HCT116 (cell line): ENCODE measurements at regions not wholly inside any gene's neighbourhood (a gene's known extent, or its start where the extent isn't known, plus 50 kb on each side); places are given as distances from the start of the nearest gene placed in this dataset.

Experiments used
- ATAC-seq: fragments of 200-7000 bp; cut with Tn5 transposase; 2 replicates; pipeline ENCODE4 v1.9.1; 2020; ENCODE audit warnings: mild to moderate bottlenecking, moderate library complexity
- BruUV-seq: library from RNA; stranded (reverse); fragments of 400-500 nt; replicated peaks from 2 replicates; lab custom pipeline; 2021; lab: Mats Ljungman, UMichigan
- CTCF ChIA-PET: fragments of 300-600 bp; sonication (Branson Sonifier 250); formaldehyde crosslinking; loops from one replicate; lab custom pipeline; 2021; ENCODE audit warnings: antibody characterized with exemption; lab: Charles Lee
- POLR2A ChIA-PET: fragments of 300-600, 350-600 bp; sonication (Branson Sonifier 250); formaldehyde crosslinking; loops from one replicate; lab custom pipeline; 2021; ENCODE audit warnings: antibody characterized with exemption; lab: Charles Lee
- RAD21 ChIA-PET, 2 experiments: fragments of 300-600 bp; sonication (Branson Sonifier 250); formaldehyde crosslinking; loops; one replicate each; lab custom pipeline; 2023; ENCODE audit warnings: low total read pairs in 2 of 2; ENCODE audit not compliant: uncharacterized antibody in 2 of 2, unreplicated experiment in 2 of 2, low non-redundant PET in 1 of 2; lab: Charles Lee
- DNase-seq: peaks from one replicate; pipeline ENCODE4 v3.0.0-alpha.2; 2010; ENCODE audit warnings: low read depth, low spot score
- H2AFZ ChIP-seq: fragments of 200-600 bp; shearing (Covaris generic), sonication (generic); 2 replicates; pipeline ENCODE4 v1.6.1; 2017; ENCODE audit warnings: low read depth, mixed run types, mixed read lengths, antibody characterized with exemption, low read length; ENCODE audit not compliant: poor library complexity, severe bottlenecking
- H3K27ac ChIP-seq: 2 replicates; pipeline ENCODE4 v1.5.1; 2012; ENCODE audit warnings: low read depth, low read length
- H3K27me3 ChIP-seq: fragments of 200-600 bp; sonication (generic); 2 replicates; pipeline ENCODE4 v1.6.1; 2016; ENCODE audit warnings: mixed run types, low read length, mixed read lengths; ENCODE audit not compliant: insufficient read depth
- H3K36me3 ChIP-seq, 2 experiments: fragments of 200-500 bp in 1 of 2; fragments of 200-600 bp in 1 of 2; sonication (Bioruptor generic) in 1 of 2; sonication (generic) in 1 of 2; 2 replicates each; pipeline versions ENCODE4 v1.5.1 to v1.6.1; 2014 to 2016; ENCODE audit warnings: low read length in 2 of 2, inconsistent platforms in 1 of 2, mixed read lengths in 1 of 2, mixed run types in 1 of 2; ENCODE audit not compliant: insufficient read depth in 2 of 2, control insufficient read depth in 1 of 2
- H3K4me1 ChIP-seq, 2 experiments: fragments of 200-600 bp in 1 of 2; sonication (generic) in 1 of 2; 2 replicates each; pipeline versions ENCODE4 v1.5.1 to v1.6.1; 2012 to 2017; ENCODE audit warnings: low read length in 2 of 2, inconsistent platforms in 1 of 2, mild to moderate bottlenecking in 1 of 2, mixed read lengths in 1 of 2, mixed run types in 1 of 2, moderate library complexity in 1 of 2; ENCODE audit not compliant: insufficient read depth in 2 of 2, control insufficient read depth in 1 of 2
- H3K4me2 ChIP-seq: fragments of 200-600 bp; sonication (generic); 2 replicates; pipeline ENCODE4 v1.6.1; 2017; ENCODE audit warnings: mixed run types, low read length, mixed read lengths
- H3K4me3 ChIP-seq, 2 experiments: fragments of 200-600 bp in 1 of 2; sonication (generic) in 1 of 2; replicated peaks in 1 of 2; 2 replicates each; pipeline ENCODE4 v1.5.1; 2011 to 2016; ENCODE audit warnings: low read length in 2 of 2, control low read depth in 1 of 2, low read depth in 1 of 2, mild to moderate bottlenecking in 1 of 2, mixed read lengths in 1 of 2, mixed run types in 1 of 2
- H3K79me2 ChIP-seq: fragments of 200-600 bp; sonication (generic); 2 replicates; pipeline ENCODE4 v1.6.1; 2017; ENCODE audit warnings: mild to moderate bottlenecking, mixed run types, low read length, moderate library complexity, mixed read lengths; ENCODE audit not compliant: insufficient read depth
- H3K9ac ChIP-seq: fragments of 200-600 bp; sonication (generic); 2 replicates; pipeline ENCODE4 v1.6.1; 2016; ENCODE audit warnings: low read length, mixed read lengths
- H3K9me2 ChIP-seq: fragments of 200-600 bp; sonication (generic), shearing (Covaris generic); 2 replicates; pipeline ENCODE4 v1.6.1; 2017; ENCODE audit warnings: mixed run types, mild to moderate bottlenecking, moderate library complexity; ENCODE audit not compliant: insufficient read depth
- H3K9me3 ChIP-seq, 2 experiments: fragments of 200-500 bp in 1 of 2; fragments of 200-600 bp in 1 of 2; sonication (Bioruptor generic) in 1 of 2; sonication (generic) in 1 of 2; 2 replicates each; pipeline ENCODE4 v1.6.1; 2014 to 2017; ENCODE audit warnings: low read length in 2 of 2, mixed read lengths in 2 of 2, inconsistent platforms in 1 of 2, low read depth in 1 of 2, mild to moderate bottlenecking in 1 of 2, mixed run types in 1 of 2, moderate library complexity in 1 of 2; ENCODE audit not compliant: control insufficient read depth in 1 of 2, insufficient read depth in 1 of 2
- H4K20me1 ChIP-seq: fragments of 200-600 bp; sonication (generic), shearing (Covaris generic); 2 replicates; pipeline ENCODE4 v1.6.1; 2017; ENCODE audit warnings: mixed run types, mild to moderate bottlenecking, moderate library complexity; ENCODE audit not compliant: insufficient read depth
- CBX3 ChIP-seq: IDR thresholded peaks from 2 replicates; pipeline ENCODE4 v1.6.1; 2012; ENCODE audit warnings: low read depth
- CTCF ChIP-seq, 3 experiments: fragments of 200-600 bp in 1 of 3; sonication (generic) in 1 of 3; IDR thresholded peaks in 2 of 3; conservative IDR thresholded peaks in 1 of 3; 2 replicates each; pipeline ENCODE4 v1.5.1; 2012 to 2017; ENCODE audit warnings: low read depth in 2 of 3, low read length in 2 of 3, antibody characterized with exemption in 1 of 3, borderline replicate concordance in 1 of 3, control low read depth in 1 of 3, mild to moderate bottlenecking in 1 of 3, mixed read lengths in 1 of 3, mixed run types in 1 of 3, moderate library complexity in 1 of 3; ENCODE audit not compliant: insufficient read depth in 1 of 3
- EZH2phosphoT487 ChIP-seq: fragments of 200-600 bp; IDR thresholded peaks from 2 replicates; pipeline ENCODE4 v1.6.1; 2018; ENCODE audit warnings: antibody characterized with exemption, borderline replicate concordance
- JUND ChIP-seq: IDR thresholded peaks from 2 replicates; pipeline ENCODE4 v1.6.1; 2012
- POLR2A ChIP-seq: IDR thresholded peaks from 2 replicates; pipeline ENCODE4 v1.7.0; 2011; ENCODE audit warnings: borderline replicate concordance; ENCODE audit not compliant: insufficient read depth, insufficient read length; ENCODE audit errors: extremely low read depth
- POLR2AphosphoS5 ChIP-seq: IDR thresholded peaks from 2 replicates; pipeline ENCODE4 v1.6.1; 2011; ENCODE audit warnings: mild to moderate bottlenecking, low read depth, low read length, moderate library complexity
- RAD21 ChIP-seq: IDR thresholded peaks from 2 replicates; pipeline ENCODE4 v1.6.1; 2012; ENCODE audit warnings: low read depth, mild to moderate bottlenecking
- REST ChIP-seq: IDR thresholded peaks from 2 replicates; pipeline ENCODE4 v1.6.1; 2012; ENCODE audit warnings: low read depth
- SP1 ChIP-seq: IDR thresholded peaks from 2 replicates; pipeline ENCODE4 v1.6.1; 2012; ENCODE audit warnings: low read depth
- TCF7L2 ChIP-seq: IDR thresholded peaks from 2 replicates; pipeline ENCODE4 v1.7.0; 2011; ENCODE audit warnings: borderline replicate concordance, inconsistent platforms; ENCODE audit not compliant: insufficient read depth, insufficient read length; ENCODE audit errors: extremely low read depth
- YY1 ChIP-seq: IDR thresholded peaks from 2 replicates; pipeline ENCODE4 v1.6.1; 2011; ENCODE audit warnings: low read length, low read depth, moderate library complexity, mild to moderate bottlenecking; ENCODE audit not compliant: insufficient replicate concordance; ENCODE audit errors: extremely low read depth
- ZBTB33 ChIP-seq: IDR thresholded peaks from 2 replicates; pipeline ENCODE4 v1.6.1; 2011; ENCODE audit warnings: mild to moderate bottlenecking, low read length, moderate library complexity; ENCODE audit not compliant: insufficient replicate concordance; ENCODE audit errors: extremely low read depth
- intact Hi-C: fragments of 100-400 bp; cut with micrococcal nuclease; formaldehyde crosslinking; loops from 2 replicates; pipeline ENCODE4 v1.10.0; 2022

GRCh38 chr1:14236097-14236496 is 362.4 kb upstream of the KAZN start (continued):
- TF ChIP-seq REST, result no peak
- no peak for TF ChIP-seq POLR2AphosphoS5
- no peak for TF ChIP-seq RAD21
- TF ChIP-seq CTCF (IDR thresholded peaks at IDR 0.05 in 2 of 3, conservative IDR thresholded peaks at IDR 0.05 in 1 of 3; ENCODE audit: borderline replicate concordance in 1 of 3, insufficient read depth in 1 of 3, low read depth in 2 of 3, low read length in 2 of 3), result no peak
- TF ChIP-seq SP1, result no peak

- Histone ChIP-seq H3K79me2 (no peaks in the 10 kb centered on the region), H4K20me1 (no peaks in the 10 kb centered on the region), H3K9me3 (no peaks in the 10 kb centered on the region), H3K9me2 (no peaks in the 10 kb centered on the region), H3K36me3 (no peaks in the 10 kb centered on the region), H3K9ac (no peak overlapping the region), H2AFZ (no peak overlapping the region), H3K4me2 (no peak overlapping the region), H3K27me3 (peaks cover 3% of the 10 kb centered on the region), H3K4me3 (no peak overlapping the region), H3K27ac (no peak overlapping the region), H3K4me1 (no peaks in the 10 kb centered on the region)
- CTCF ChIA-PET, result no interaction called here
- RAD21 ChIA-PET, result no interaction called here
- no peak for DNase-seq
- intact Hi-C loops, result no loop called here
- ATAC-seq, result no peak
- BruUV-seq, result no TSS peak
- POLR2A ChIA-PET, result no interaction called here
- no peak for TF ChIP-seq EZH2phosphoT487
- no peak for TF ChIP-seq YY1
- no peak for TF ChIP-seq CTCF (IDR thresholded peaks at IDR 0.05 in 2 of 3, conservative IDR thresholded peaks at IDR 0.05 in 1 of 3; ENCODE audit: borderline replicate concordance in 1 of 3, insufficient read depth in 1 of 3, low read depth in 2 of 3, low read length in 2 of 3)
- TF ChIP-seq ZBTB33, result no peak
- no peak for TF ChIP-seq TCF7L2
- TF ChIP-seq POLR2A, result no peak
- TF ChIP-seq JUND, result no peak
- no peak for TF ChIP-seq CBX3
These were observed 359.8 kb upstream of the KAZN start for GRCh38 chr1:14238472-14239307.
